Mesenchymal stem cell (in vitro differentiated cells and primary cell): ENCODE measurements at regions not wholly inside any gene's neighbourhood (a gene's known extent, or its start where the extent isn't known, plus 50 kb on each side); places are given as distances from the start of the nearest gene placed in this dataset.

Experiments
- DNase-seq: peaks from one replicate; pipeline ENCODE4 v3.0.0-alpha.2; 2013
- H2AFZ ChIP-seq: one replicate; pipeline ENCODE4 v1.6.1; 2013; ENCODE audit warnings: low read depth, mild to moderate bottlenecking, control low read depth, inconsistent platforms, low read length, moderate library complexity
- H2AK5ac ChIP-seq: 2 replicates; pipeline ENCODE4 v1.6.1; 2013; ENCODE audit warnings: low read length, moderate library complexity, mild to moderate bottlenecking, inconsistent platforms; ENCODE audit not compliant: severe bottlenecking
- H2BK120ac ChIP-seq: one replicate; pipeline ENCODE4 v1.6.1; 2013; ENCODE audit warnings: low read depth, mild to moderate bottlenecking, inconsistent platforms, low read length, moderate library complexity
- H2BK12ac ChIP-seq, 2 experiments: one replicate each; pipeline ENCODE4 v1.6.1; 2013; ENCODE audit warnings: inconsistent platforms in 2 of 2, low read length in 2 of 2, mild to moderate bottlenecking in 2 of 2, moderate library complexity in 2 of 2, control low read depth in 1 of 2
- H2BK15ac ChIP-seq: one replicate; pipeline ENCODE4 v1.6.1; 2013; ENCODE audit warnings: mild to moderate bottlenecking, low read depth, inconsistent platforms; ENCODE audit not compliant: poor library complexity, severe bottlenecking
- H2BK5ac ChIP-seq: 2 replicates; pipeline ENCODE4 v1.6.1; 2013; ENCODE audit warnings: low read depth, mild to moderate bottlenecking, low read length, control low read depth, inconsistent platforms; ENCODE audit not compliant: poor library complexity, severe bottlenecking
- H3K14ac ChIP-seq, 2 experiments: one replicate each; pipeline ENCODE4 v1.6.1; 2013; ENCODE audit warnings: inconsistent platforms in 2 of 2, low read length in 2 of 2, control low read depth in 1 of 2, mild to moderate bottlenecking in 1 of 2, moderate library complexity in 1 of 2
- H3K18ac ChIP-seq, 2 experiments: one replicate each; pipeline ENCODE4 v1.6.1; 2013; ENCODE audit warnings: inconsistent platforms in 2 of 2, low read length in 2 of 2, control low read depth in 1 of 2, low read depth in 1 of 2, mild to moderate bottlenecking in 1 of 2
- H3K23ac ChIP-seq, 2 experiments: one replicate each; pipeline ENCODE4 v1.6.1; 2013; ENCODE audit warnings: inconsistent platforms in 2 of 2, low read length in 2 of 2, mild to moderate bottlenecking in 2 of 2, moderate library complexity in 2 of 2, control low read depth in 1 of 2
- H3K27ac ChIP-seq: 2 replicates; pipeline ENCODE4 v1.5.1; 2013; ENCODE audit warnings: mild to moderate bottlenecking, moderate library complexity, low read length, control low read depth, inconsistent platforms; ENCODE audit not compliant: poor library complexity, severe bottlenecking
- H3K27me3 ChIP-seq, 2 experiments: 2 replicates each; pipeline versions ENCODE4 v1.6.1 to v1.7.0; 2013; ENCODE audit warnings: low read length in 2 of 2, mild to moderate bottlenecking in 2 of 2, moderate library complexity in 2 of 2, control low read depth in 1 of 2, inconsistent platforms in 1 of 2; ENCODE audit not compliant: control insufficient read depth in 1 of 2, insufficient read depth in 1 of 2
- H3K36me3 ChIP-seq, 2 experiments: 2 replicates each; pipeline versions ENCODE4 v1.6.1 to v1.7.0; 2013; ENCODE audit warnings: low read length in 2 of 2, control low read depth in 1 of 2, inconsistent platforms in 1 of 2, low read depth in 1 of 2, mild to moderate bottlenecking in 1 of 2; ENCODE audit not compliant: insufficient read depth in 2 of 2, control insufficient read depth in 1 of 2
- H3K4ac ChIP-seq, 2 experiments: one replicate each; pipeline ENCODE4 v1.6.1; 2013; ENCODE audit warnings: inconsistent platforms in 2 of 2, low read length in 2 of 2, mild to moderate bottlenecking in 2 of 2, moderate library complexity in 2 of 2, control low read depth in 1 of 2, low read depth in 1 of 2
- H3K4me1 ChIP-seq: 2 replicates; pipeline ENCODE4 v1.6.1; 2013; ENCODE audit warnings: low read depth, low read length, control low read depth; ENCODE audit not compliant: control insufficient read depth, insufficient read depth
- H3K4me2 ChIP-seq: 2 replicates; pipeline ENCODE4 v1.6.1; 2013; ENCODE audit warnings: low read length, mild to moderate bottlenecking, inconsistent platforms; ENCODE audit not compliant: poor library complexity, severe bottlenecking
- H3K4me3 ChIP-seq, 2 experiments: 2 replicates each; pipeline versions ENCODE4 v1.5.1 to v1.7.0; 2013; ENCODE audit warnings: low read length in 2 of 2, mild to moderate bottlenecking in 2 of 2, control low read depth in 1 of 2, low read depth in 1 of 2; ENCODE audit not compliant: insufficient read depth in 1 of 2
- H3K79me1 ChIP-seq: replicated peaks from 2 replicates; pipeline ENCODE4 v1.6.1; 2013; ENCODE audit warnings: mild to moderate bottlenecking, control low read depth, low read length, inconsistent platforms; ENCODE audit not compliant: poor library complexity, severe bottlenecking
- H3K9ac ChIP-seq: 2 replicates; pipeline ENCODE4 v1.7.0; 2013; ENCODE audit warnings: mild to moderate bottlenecking, low read length, moderate library complexity
- H3K9me3 ChIP-seq: 2 replicates; pipeline ENCODE4 v1.7.0; 2013; ENCODE audit warnings: mild to moderate bottlenecking, low read length; ENCODE audit not compliant: control insufficient read depth
- H4K8ac ChIP-seq: one replicate; pipeline ENCODE4 v1.6.1; 2013; ENCODE audit warnings: inconsistent platforms, mild to moderate bottlenecking, low read length, moderate library complexity
- H4K91ac ChIP-seq: one replicate; pipeline ENCODE4 v1.6.1; 2013; ENCODE audit warnings: mild to moderate bottlenecking, low read length, inconsistent platforms
- WGBS: methylation state at CpG from one replicate; pipeline ENCODE4 v1.1.7; 2013; ENCODE audit warnings: mixed read lengths; 5-methylcytosine and 5-hydroxymethylcytosine counted together

DNA sequence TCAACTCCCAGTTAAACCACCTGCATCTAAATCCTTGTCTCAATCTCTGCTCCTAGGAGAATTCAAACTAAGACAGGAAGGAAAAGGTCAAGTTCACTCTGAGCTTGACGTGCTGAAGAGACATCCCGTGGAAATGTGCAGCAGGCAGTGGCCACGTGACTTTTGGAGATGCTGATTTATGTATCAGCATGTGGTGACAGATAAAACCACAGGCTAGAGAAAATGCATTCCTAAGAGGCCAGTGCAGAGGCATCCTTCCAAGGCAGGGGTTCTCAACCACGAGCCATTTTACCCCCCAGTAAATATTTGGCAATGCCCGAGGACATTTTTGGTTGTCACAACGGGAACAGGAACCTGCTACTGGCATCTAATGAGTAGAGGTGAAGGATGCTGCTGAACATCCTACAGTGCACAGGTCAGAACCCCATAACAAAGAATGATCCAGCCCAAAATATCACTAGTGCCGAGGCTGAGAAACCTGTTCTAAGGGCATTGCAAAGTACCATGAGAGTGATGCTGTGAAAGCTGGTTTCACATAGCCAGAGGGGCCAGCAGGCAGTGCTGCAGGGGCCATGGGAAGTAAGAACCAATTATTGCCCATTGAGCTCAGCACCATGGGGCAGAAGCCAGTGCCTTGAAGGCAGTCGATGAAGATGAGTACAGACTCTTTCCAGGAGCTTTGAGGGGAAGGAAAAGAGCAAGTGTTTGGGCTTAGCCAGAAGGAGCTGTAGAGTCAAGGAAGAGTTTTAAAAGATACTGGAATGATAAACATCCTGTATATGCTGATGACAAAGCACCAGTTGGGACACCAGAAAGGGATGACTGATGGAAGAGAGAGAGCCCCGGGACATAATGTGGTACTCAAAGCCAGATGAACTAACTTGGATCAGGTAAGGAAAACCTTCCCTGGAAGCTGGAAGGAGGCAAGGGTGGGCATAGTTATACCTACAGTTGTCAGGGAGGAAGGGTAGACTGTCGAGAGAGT, 174.6 kb downstream of the HAUS1 start:
- Histone ChIP-seq H2BK12ac (no peak overlapping the region), H2AFZ (no peak overlapping the region), H4K8ac (no peak overlapping the region), H2BK5ac (no peak overlapping the region), H3K27me3 (peaks cover 0 to 6% of the 10 kb centered on the region in 2 experiments), H3K36me3 (no peaks in the 10 kb centered on the region), H3K4me2 (no peak overlapping the region), H3K4ac (no peak overlapping the region), H2BK120ac (no peak overlapping the region), H3K18ac (no peak overlapping the region), H3K9me3 (no peaks in the 10 kb centered on the region), H4K91ac (no peak overlapping the region), H3K23ac (no peak overlapping the region), H3K9ac (no peak overlapping the region), H2BK15ac (no peak overlapping the region), H3K27ac (no peak overlapping the region), H3K79me1 (peaks cover 11% of the 10 kb centered on the region), H3K14ac (no peak overlapping the region), H3K4me3 (no peak overlapping the region), H2AK5ac (no peak overlapping the region), H3K4me1 (peaks cover 24% of the 10 kb centered on the region)
- peak; percentile 54 for DNase-seq
- 43% methylated on average over 10 of the region's 10 CpGs for WGBS

DNA sequence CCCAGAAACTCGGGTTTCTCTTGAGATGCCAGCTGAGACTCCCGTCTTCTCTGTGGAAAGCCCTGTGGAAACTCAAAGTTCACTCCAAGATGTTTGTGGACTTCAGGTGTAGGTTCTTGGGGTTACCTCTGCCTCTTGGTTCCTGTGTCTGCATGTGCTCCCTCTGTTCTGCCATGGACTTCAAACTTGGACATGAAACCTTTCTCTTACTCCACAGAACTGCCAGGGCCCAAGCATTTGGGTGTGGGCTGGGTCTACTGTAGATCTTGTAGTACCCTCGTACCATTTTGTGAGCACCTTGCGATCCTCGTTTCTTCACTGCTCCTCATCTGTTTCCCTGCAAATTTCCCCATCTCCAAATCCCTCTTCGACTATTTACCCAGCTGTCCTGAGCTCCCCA, 175.5 kb downstream of the HAUS1 start:
- Histone ChIP-seq H3K9ac (no peak overlapping the region), H3K27me3 (peaks cover 0 to 12% of the 10 kb centered on the region in 2 experiments), H3K4me3 (no peak overlapping the region), H3K9me3 (no peaks in the 10 kb centered on the region), H3K36me3 (no peaks in the 10 kb centered on the region), H3K4ac (no peak overlapping the region), H3K23ac (no peak overlapping the region), H2BK5ac (no peak overlapping the region), H2BK120ac (no peak overlapping the region), H3K18ac (no peak overlapping the region), H2AFZ (no peak overlapping the region), H3K4me2 (no peak overlapping the region), H4K8ac (no peak overlapping the region), H4K91ac (no peak overlapping the region), H3K27ac (no peak overlapping the region), H2AK5ac (peak overlapping the region; percentile 55), H3K14ac (no peak overlapping the region), H2BK12ac (no peak overlapping the region), H2BK15ac (no peak overlapping the region), H3K4me1 (peaks cover 24% of the 10 kb centered on the region), H3K79me1 (peaks cover 8% of the 10 kb centered on the region)
- 98% methylated on average over 6 of the region's 6 CpGs for whole genome bisulfite sequencing
- no peak for DNase-seq

DNA sequence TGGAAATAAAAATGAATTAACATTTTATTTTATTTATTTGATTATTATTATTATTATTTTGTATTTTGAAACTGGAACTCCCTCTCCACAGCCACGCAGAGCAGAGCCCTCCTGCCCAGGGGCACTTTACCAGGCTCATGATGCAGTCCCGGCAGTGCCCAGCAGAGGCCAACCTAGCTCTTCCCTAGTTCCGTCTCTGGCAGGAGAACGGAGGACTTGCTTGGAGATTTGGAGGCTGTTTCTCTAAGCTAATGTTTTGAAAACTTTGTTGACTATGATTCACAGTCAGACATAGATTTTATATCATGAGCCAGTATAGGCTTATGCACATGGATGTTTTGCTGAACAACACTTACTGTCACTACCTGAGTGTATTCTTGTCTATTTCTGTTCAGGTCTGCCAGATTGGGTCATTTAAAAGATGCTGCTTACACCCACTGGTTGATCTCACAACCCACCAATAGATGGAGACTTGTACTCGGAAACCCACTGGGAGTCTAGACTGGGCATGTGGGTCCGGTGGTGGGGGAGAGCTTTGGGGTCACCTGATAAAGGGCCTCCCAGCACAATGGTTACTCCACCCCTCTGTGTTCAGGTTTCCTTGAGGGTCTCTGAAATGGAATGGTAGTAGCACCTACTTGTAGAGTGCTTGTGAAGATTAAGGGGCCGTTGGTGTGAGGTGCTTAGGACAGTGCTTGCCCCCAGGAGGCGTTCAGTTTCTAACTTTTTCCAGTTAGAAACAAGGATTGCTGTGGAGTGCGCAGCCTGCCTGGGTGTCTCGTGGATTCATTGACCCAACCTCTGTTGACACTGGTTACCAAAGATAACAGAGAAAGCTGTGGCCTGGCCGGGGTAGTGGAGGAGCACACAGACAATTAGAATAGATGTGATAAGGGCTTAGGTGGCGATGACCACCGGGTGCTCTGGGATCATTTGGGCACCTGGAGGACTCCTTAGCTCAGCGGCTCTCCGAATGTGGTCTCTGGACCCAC, 177.3 kb downstream of the HAUS1 start:
- H2BK15ac ChIP-seq = no peak overlapping the region
- peak overlapping the region; percentile 12 for H3K9ac ChIP-seq
- H4K8ac ChIP-seq = no peak overlapping the region
- H2AFZ ChIP-seq = no peak overlapping the region
- DNase-seq = peak; percentile 77
- peaks cover 6% of the 10 kb centered on the region for H3K79me1 ChIP-seq
- no peak overlapping the region for H3K18ac ChIP-seq
- no peak overlapping the region for H3K14ac ChIP-seq
- no peak overlapping the region for H3K23ac ChIP-seq
- H3K27ac ChIP-seq = no peak overlapping the region
- H3K27me3 ChIP-seq = peaks cover 0 to 12% of the 10 kb centered on the region in 2 experiments
- no peaks in the 10 kb centered on the region for H3K36me3 ChIP-seq
- no peak overlapping the region for H2BK12ac ChIP-seq
- H3K9me3 ChIP-seq = no peaks in the 10 kb centered on the region
- 63% methylated on average over 13 of the region's 15 CpGs for WGBS
- no peak overlapping the region for H3K4me2 ChIP-seq
- H4K91ac ChIP-seq = no peak overlapping the region
- H3K4ac ChIP-seq = no peak overlapping the region
- no peak overlapping the region for H3K4me3 ChIP-seq
- no peak overlapping the region for H2BK120ac ChIP-seq
- H2BK5ac ChIP-seq = no peak overlapping the region
- peaks cover 24% of the 10 kb centered on the region for H3K4me1 ChIP-seq
- H2AK5ac ChIP-seq = no peak overlapping the region

DNA sequence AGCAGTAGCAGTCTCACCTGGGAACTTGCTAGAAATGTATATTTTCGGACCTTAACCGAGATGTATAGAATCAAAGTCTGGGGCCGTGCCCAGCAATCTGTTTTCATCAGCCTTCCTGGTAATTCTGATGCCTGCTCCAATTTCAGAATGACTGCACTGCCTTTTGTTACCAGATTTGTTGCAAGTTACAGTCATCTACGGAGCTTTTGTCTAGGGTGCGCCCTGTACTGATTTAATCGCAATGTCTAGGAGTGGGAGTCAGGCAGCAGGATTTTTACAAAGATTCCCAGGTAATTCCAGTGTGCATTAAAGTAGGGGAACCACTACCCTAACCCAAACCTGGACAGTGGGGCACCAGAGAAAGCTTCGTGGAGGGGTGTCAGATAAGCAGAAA, 178.0 kb downstream of the HAUS1 start:
- Histone ChIP-seq H3K9me3 (no peaks in the 10 kb centered on the region), H3K79me1 (peaks cover 6% of the 10 kb centered on the region), H2AK5ac (peak overlapping the region; percentile 24), H3K14ac (no peak overlapping the region), H3K18ac (no peak overlapping the region), H2BK120ac (no peak overlapping the region), H2BK12ac (no peak overlapping the region), H3K4me3 (no peak overlapping the region), H4K8ac (no peak overlapping the region), H3K23ac (no peak overlapping the region), H3K27ac (no peak overlapping the region), H2BK5ac (no peak overlapping the region), H2AFZ (no peak overlapping the region), H3K4me2 (no peak overlapping the region), H2BK15ac (no peak overlapping the region), H3K36me3 (no peaks in the 10 kb centered on the region), H3K4ac (no peak overlapping the region), H4K91ac (no peak overlapping the region), H3K27me3 (peaks cover 0 to 12% of the 10 kb centered on the region in 2 experiments), H3K4me1 (peaks cover 24% of the 10 kb centered on the region), H3K9ac (no peak overlapping the region)
- WGBS = 96% methylated on average over 7 of the region's 7 CpGs
- no peak for DNase-seq
